PC-9 (cell line): ENCODE measurements at regions not wholly inside any gene's neighbourhood (a gene's known extent, or its start where the extent isn't known, plus 50 kb on each side); places are given as distances from the start of the nearest gene placed in this dataset.

Experiments used
- BruUV-seq: library from RNA; stranded (reverse); fragments of 400-500 nt; replicated peaks from 2 replicates; lab custom pipeline; 2021; lab: Mats Ljungman, UMichigan
- CTCF ChIA-PET: fragments of 300-600 bp; sonication (Branson Sonifier 250); formaldehyde crosslinking; loops from one replicate; lab custom pipeline; 2022; ENCODE audit warnings: antibody characterized with exemption; lab: Charles Lee
- POLR2A ChIA-PET: fragments of 300-600 bp; sonication (Branson Sonifier 250); formaldehyde crosslinking; loops from one replicate; lab custom pipeline; 2022; ENCODE audit warnings: antibody characterized with exemption; ENCODE audit not compliant: unreplicated experiment; lab: Charles Lee
- DNase-seq, 2 experiments: peaks; one replicate each; pipeline versions ENCODE4 v3.0.0 to v3.0.0-alpha.2; 2015 to 2022; ENCODE audit warnings: mixed read lengths in 1 of 2
- H2AFZ ChIP-seq: fragments of 200-600 bp; sonication (generic); 2 replicates; pipeline ENCODE4 v1.8.1; 2017; ENCODE audit warnings: antibody characterized with exemption
- H3F3A ChIP-seq: fragments of 200-600 bp; sonication (generic); 2 replicates; pipeline ENCODE4 v1.8.1; 2017; ENCODE audit warnings: antibody characterized with exemption, mild to moderate bottlenecking, low read depth; ENCODE audit not compliant: insufficient read depth
- H3K27ac ChIP-seq: fragments of 200-600 bp; sonication (generic); 2 replicates; pipeline ENCODE4 v1.6.1; 2016; ENCODE audit warnings: mixed run types
- H3K27me3 ChIP-seq: fragments of 200-600 bp; sonication (generic); 2 replicates; pipeline ENCODE4 v1.6.1; 2016; ENCODE audit warnings: low read depth, mixed run types; ENCODE audit not compliant: insufficient read depth
- H3K36me3 ChIP-seq: fragments of 200-600 bp; sonication (generic); 2 replicates; pipeline ENCODE4 v1.6.1; 2016; ENCODE audit warnings: low read depth, mixed run types
- H3K4me1 ChIP-seq: fragments of 200-600 bp; sonication (generic); replicated peaks from 2 replicates; pipeline ENCODE4 v1.6.1; 2016; ENCODE audit warnings: mixed run types; ENCODE audit not compliant: insufficient read depth
- H3K4me2 ChIP-seq: fragments of 200-600 bp; sonication (generic); 2 replicates; pipeline ENCODE4 v1.6.1; 2017; ENCODE audit warnings: mixed run types
- H3K4me3 ChIP-seq: fragments of 200-600 bp; sonication (generic); 2 replicates; pipeline ENCODE4 v1.6.1; 2016; ENCODE audit warnings: mixed run types
- H3K79me2 ChIP-seq: fragments of 200-600 bp; sonication (generic); 2 replicates; pipeline ENCODE4 v1.6.1; 2017; ENCODE audit warnings: low read depth, mixed run types
- H3K9me2 ChIP-seq: fragments of 200-600 bp; sonication (generic); 2 replicates; pipeline ENCODE4 v1.8.1; 2017; ENCODE audit warnings: mild to moderate bottlenecking; ENCODE audit not compliant: insufficient read depth
- H3K9me3 ChIP-seq: fragments of 200-600 bp; sonication (generic); 2 replicates; pipeline ENCODE4 v1.8.1; 2016; ENCODE audit warnings: low read depth; ENCODE audit not compliant: insufficient read depth
- H4K20me1 ChIP-seq: fragments of 200-600 bp; sonication (generic); 2 replicates; pipeline ENCODE4 v1.8.1; 2017; ENCODE audit not compliant: insufficient read depth
- CTCF ChIP-seq: fragments of 200-600 bp; sonication (generic); conservative IDR thresholded peaks from 2 replicates; pipeline ENCODE4 v1.6.1; 2017; ENCODE audit warnings: mixed run types, antibody characterized with exemption, mild to moderate bottlenecking, moderate library complexity
- EZH2 ChIP-seq: fragments of 200-600 bp; sonication (generic); IDR thresholded peaks from 2 replicates; pipeline ENCODE4 v1.8.0; 2017; ENCODE audit warnings: antibody characterized with exemption, low read depth
- intact Hi-C: fragments of 100-400 bp; cut with micrococcal nuclease; formaldehyde crosslinking; loops from one replicate; pipeline ENCODE4 v1.10.0; 2022; ENCODE audit not compliant: unreplicated experiment

- intact Hi-C loops, result no loop called here
- no peak for DNase-seq
- Histone ChIP-seq H3K9me3 (no peaks in the 10 kb centered on the region), H3K4me2 (no peak overlapping the region), H3K79me2 (no peaks in the 10 kb centered on the region), H3K4me1 (no peaks in the 10 kb centered on the region), H3K27ac (no peak overlapping the region), H3F3A (no peaks in the 10 kb centered on the region), H4K20me1 (no peaks in the 10 kb centered on the region), H3K36me3 (no peaks in the 10 kb centered on the region), H2AFZ (no peak overlapping the region), H3K4me3 (no peak overlapping the region), H3K9me2 (no peaks in the 10 kb centered on the region), H3K27me3 (peaks cover 60% of the 10 kb centered on the region)
- POLR2A ChIA-PET, result no interaction called here
- BruUV-seq, result no TSS peak
- no peak for TF ChIP-seq EZH2
- TF ChIP-seq CTCF, result no peak
- CTCF ChIA-PET, result interaction anchor here (0.6 kb wide), 1 partner anchor 165 kb away, joined by 4 read pairs; no protein-coding TSS in a partner anchor
These were observed 498.1 kb downstream of the TBC1D22A start for GRCh38 chr22:47260551-47260950.

GRCh38 chr22:47259990-47260389, 497.5 kb downstream of the TBC1D22A start:
- Histone ChIP-seq H3F3A (no peaks in the 10 kb centered on the region), H3K4me1 (no peaks in the 10 kb centered on the region), H3K27me3 (peaks cover 56% of the 10 kb centered on the region), H3K9me2 (no peaks in the 10 kb centered on the region), H3K36me3 (no peaks in the 10 kb centered on the region), H3K27ac (no peak overlapping the region), H2AFZ (peak overlapping the region; percentile 77), H3K9me3 (no peaks in the 10 kb centered on the region), H3K4me3 (peak overlapping the region; percentile 37; the same call in 1 of the 2 replicates), H3K4me2 (peak overlapping the region; percentile 63), H3K79me2 (no peaks in the 10 kb centered on the region), H4K20me1 (no peaks in the 10 kb centered on the region)
- TF ChIP-seq CTCF (no peak), EZH2 (no peak)
- CTCF ChIA-PET, result interaction anchor here (0.6 kb wide), 1 partner anchor 165 kb away, joined by 4 read pairs; no protein-coding TSS in a partner anchor
- no TSS peak for BruUV-seq
- no peak for DNase-seq
- POLR2A ChIA-PET, result no interaction called here
- intact Hi-C loops, result no loop called here

- Histone ChIP-seq H3K9me2 (no peaks in the 10 kb centered on the region), H3K27ac (no peak overlapping the region), H3K4me1 (no peaks in the 10 kb centered on the region), H3K4me2 (no peak overlapping the region; the same call in 1 of the 2 replicates), H2AFZ (no peak overlapping the region), H3F3A (no peaks in the 10 kb centered on the region), H3K79me2 (no peaks in the 10 kb centered on the region), H3K4me3 (no peak overlapping the region), H4K20me1 (no peaks in the 10 kb centered on the region), H3K36me3 (no peaks in the 10 kb centered on the region), H3K27me3 (peaks cover 54% of the 10 kb centered on the region), H3K9me3 (no peaks in the 10 kb centered on the region)
- DNase-seq, result no peak
- intact Hi-C loops, result no loop called here
- CTCF ChIA-PET, result no interaction called here
- no peak for TF ChIP-seq EZH2
- POLR2A ChIA-PET, result interaction anchor here (0.6 kb wide), 1 partner anchor 282 kb away, joined by 5 read pairs; no protein-coding TSS in a partner anchor
- BruUV-seq, result no TSS peak
These were observed 496.6 kb downstream of the TBC1D22A start for GRCh38 chr22:47259049-47259448.

- no peaks in the 10 kb centered on the region for H4K20me1 ChIP-seq
- intact Hi-C loops, result no loop called here
- H3K79me2 ChIP-seq, result no peaks in the 10 kb centered on the region
- no peak overlapping the region for H3K4me2 ChIP-seq
- peak in 1 of 2 experiments; percentile 18 for DNase-seq
- ChIA-PET POLR2A (no interaction called here), CTCF (no interaction called here)
- H3K27me3 ChIP-seq, result peaks cover 54% of the 10 kb centered on the region
- no peaks in the 10 kb centered on the region for H3F3A ChIP-seq
- no peaks in the 10 kb centered on the region for H3K9me2 ChIP-seq
- BruUV-seq, result no TSS peak
- H3K4me3 ChIP-seq, result no peak overlapping the region
- TF ChIP-seq CTCF, result no peak
- no peak for TF ChIP-seq EZH2
- no peaks in the 10 kb centered on the region for H3K4me1 ChIP-seq
- no peak overlapping the region for H3K27ac ChIP-seq
- no peaks in the 10 kb centered on the region for H3K36me3 ChIP-seq
- no peaks in the 10 kb centered on the region for H3K9me3 ChIP-seq
- H2AFZ ChIP-seq, result no peak overlapping the region
These were observed 495.5 kb downstream of the TBC1D22A start for GRCh38 chr22:47257976-47258375.
